GM10266 (cell line): ENCODE measurements at regions not wholly inside any gene's neighbourhood (a gene's known extent, or its start where the extent isn't known, plus 50 kb on each side); places are given as distances from the start of the nearest gene placed in this dataset.

Source experiments
- DNase-seq: peaks from one replicate; pipeline ENCODE4 v3.0.0; 2012; ENCODE audit errors: extremely low spot score
- TF ChIP-seq, protein P1 (sequence below): IDR thresholded peaks from 2 replicates; pipeline ENCODE4 v1.5.1; 2012; ENCODE audit warnings: mild to moderate bottlenecking, low read depth; ENCODE audit not compliant: control insufficient read depth, insufficient read depth; ENCODE audit errors: missing control alignments

GRCh38 chr3:118710532-118710931 is 324.1 kb downstream of the IGSF11 start:
- DNase-seq = no peak
- TF ChIP-seq, protein P1, sequence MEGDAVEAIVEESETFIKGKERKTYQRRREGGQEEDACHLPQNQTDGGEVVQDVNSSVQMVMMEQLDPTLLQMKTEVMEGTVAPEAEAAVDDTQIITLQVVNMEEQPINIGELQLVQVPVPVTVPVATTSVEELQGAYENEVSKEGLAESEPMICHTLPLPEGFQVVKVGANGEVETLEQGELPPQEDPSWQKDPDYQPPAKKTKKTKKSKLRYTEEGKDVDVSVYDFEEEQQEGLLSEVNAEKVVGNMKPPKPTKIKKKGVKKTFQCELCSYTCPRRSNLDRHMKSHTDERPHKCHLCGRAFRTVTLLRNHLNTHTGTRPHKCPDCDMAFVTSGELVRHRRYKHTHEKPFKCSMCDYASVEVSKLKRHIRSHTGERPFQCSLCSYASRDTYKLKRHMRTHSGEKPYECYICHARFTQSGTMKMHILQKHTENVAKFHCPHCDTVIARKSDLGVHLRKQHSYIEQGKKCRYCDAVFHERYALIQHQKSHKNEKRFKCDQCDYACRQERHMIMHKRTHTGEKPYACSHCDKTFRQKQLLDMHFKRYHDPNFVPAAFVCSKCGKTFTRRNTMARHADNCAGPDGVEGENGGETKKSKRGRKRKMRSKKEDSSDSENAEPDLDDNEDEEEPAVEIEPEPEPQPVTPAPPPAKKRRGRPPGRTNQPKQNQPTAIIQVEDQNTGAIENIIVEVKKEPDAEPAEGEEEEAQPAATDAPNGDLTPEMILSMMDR = no peak

DNA sequence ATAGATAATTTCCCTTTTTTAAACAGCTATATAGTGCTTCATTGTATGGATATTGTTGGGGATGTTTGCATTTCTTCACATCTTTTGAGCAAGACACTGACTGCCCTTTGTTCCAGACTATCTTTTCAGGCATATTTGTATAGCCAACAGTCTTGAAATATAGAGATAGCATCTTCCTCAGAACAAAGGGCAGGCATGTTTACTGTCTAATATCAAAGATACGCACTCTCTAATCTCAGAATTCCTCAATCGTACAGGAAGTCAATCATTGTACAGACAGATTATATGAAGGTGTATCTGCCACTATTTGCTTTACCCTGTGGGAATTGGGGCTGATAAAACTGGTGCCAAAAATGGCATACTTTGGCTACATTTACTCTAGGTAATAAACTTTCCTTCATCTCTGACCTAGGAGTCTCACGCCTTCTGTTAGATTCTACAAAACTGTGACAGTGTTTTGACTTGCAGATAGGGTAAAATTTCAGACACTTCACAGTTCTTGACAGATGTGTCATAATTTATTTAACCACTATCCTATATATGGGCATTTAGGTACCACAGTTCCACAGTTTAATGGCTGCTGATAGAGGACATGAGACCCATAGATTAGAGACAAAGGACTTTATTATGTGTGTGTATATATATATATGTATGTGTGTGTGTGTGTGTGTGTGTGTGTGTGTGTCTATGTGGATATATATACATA is 321.0 kb downstream of the IGSF11 start:
- TF ChIP-seq, protein P1 = no peak
- DNase-seq = no peak

GRCh38 chr3:118714800-118715199 is 319.8 kb downstream of the IGSF11 start:
- TF ChIP-seq, protein P1 = no peak
- DNase-seq = no peak

DNA sequence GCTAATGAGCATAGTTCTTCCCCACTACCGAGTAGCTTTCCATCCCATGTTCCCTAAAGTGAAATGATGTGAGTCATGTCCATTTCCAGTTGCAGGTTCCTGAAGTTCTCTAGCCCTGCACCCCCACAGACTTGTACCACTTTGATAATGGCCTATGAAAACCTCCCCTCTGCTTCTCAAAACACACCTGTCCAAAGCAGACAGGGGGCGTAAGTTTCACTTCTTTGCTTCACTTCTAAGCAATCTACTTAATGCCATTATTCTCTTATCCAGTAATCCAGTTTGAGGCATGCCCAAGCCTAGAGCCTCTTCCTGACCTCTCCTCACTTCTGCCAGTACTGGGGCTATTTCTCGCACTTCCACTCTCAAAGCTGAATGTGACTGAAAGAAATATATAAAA is 305.1 kb downstream of the IGSF11 start:
- TF ChIP-seq, protein P1 = no peak
- no peak for DNase-seq

GRCh38 chr3:118734664-118735063 is 300.0 kb downstream of the IGSF11 start:
- TF ChIP-seq, protein P1 = no peak
- no peak for DNase-seq

- no peak for DNase-seq
- TF ChIP-seq, protein P1 = no peak
These were observed 298.5 kb downstream of the IGSF11 start for GRCh38 chr3:118736107-118736506.

DNA sequence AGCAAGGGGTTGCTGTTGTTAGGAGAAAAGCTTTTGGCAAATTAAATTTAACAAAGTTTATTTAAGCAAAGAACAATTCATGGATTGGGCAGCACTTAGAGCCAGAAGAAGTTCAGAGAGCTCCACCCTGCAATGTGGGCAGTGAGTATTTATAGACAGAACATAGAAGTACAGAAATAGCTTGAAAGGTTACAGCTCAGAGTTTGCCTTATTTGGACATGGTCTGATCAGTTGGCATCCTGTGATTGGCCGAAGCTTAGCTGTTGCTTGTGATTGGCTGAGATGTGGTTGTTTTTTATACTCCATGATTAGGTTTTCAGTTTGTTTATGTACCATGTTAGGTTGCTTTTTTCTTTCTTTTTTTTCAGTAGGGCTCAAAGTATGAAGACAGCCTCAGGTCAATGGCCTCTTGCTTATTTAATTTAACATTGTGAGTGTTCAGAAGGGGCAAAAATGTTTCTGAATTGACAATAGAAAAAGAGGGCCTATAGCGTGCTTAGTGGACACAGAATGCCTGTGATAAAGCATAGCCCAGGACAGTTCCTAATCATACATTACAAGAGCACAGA is 293.8 kb downstream of the IGSF11 start:
- no peak for DNase-seq
- TF ChIP-seq, protein P1 = no peak
